ENCODE measurements at regions not wholly inside any gene's neighbourhood (a gene's known extent, or its start where the extent isn't known, plus 50 kb on each side); places are given as distances from the start of the nearest gene placed in this dataset.
A peak's percentile ranks its signal among the peaks of the same experiment; 100 is the strongest.

- no peak overlapping the region for H3K4me3 ChIP-seq (replicated peaks; ENCODE audit: low read depth, low read length)
- no peak for DNase-seq (ENCODE audit: low read depth)
- TF ChIP-seq, protein P1, sequence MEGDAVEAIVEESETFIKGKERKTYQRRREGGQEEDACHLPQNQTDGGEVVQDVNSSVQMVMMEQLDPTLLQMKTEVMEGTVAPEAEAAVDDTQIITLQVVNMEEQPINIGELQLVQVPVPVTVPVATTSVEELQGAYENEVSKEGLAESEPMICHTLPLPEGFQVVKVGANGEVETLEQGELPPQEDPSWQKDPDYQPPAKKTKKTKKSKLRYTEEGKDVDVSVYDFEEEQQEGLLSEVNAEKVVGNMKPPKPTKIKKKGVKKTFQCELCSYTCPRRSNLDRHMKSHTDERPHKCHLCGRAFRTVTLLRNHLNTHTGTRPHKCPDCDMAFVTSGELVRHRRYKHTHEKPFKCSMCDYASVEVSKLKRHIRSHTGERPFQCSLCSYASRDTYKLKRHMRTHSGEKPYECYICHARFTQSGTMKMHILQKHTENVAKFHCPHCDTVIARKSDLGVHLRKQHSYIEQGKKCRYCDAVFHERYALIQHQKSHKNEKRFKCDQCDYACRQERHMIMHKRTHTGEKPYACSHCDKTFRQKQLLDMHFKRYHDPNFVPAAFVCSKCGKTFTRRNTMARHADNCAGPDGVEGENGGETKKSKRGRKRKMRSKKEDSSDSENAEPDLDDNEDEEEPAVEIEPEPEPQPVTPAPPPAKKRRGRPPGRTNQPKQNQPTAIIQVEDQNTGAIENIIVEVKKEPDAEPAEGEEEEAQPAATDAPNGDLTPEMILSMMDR (IDR thresholded peaks at IDR 0.05; ENCODE audit: low read length, missing control alignments): no peak
Observed at GRCh38 chr9:1575939-1576338, 439.2 kb upstream of the SMARCA2 start.

DNA sequence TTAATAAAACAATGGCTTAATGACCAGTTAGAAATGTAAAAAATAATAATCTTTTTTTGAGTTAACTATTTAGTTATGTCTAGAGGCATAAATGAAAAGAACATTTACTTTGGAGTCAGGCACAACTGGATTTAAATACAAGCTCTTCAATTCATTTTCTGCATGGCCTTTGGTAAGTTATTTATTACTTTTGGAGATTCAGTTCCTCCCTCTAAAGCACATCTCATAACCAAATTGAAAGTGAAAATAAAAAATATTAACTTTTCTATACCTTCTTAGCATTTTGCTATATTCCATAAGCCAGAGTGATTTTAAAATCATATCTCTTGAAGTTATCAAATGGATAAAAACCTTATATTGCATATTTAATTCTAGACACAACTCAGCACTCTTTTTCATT, 434.9 kb upstream of the SMARCA2 start:
- no peak for DNase-seq (ENCODE audit: low read depth)
- H3K4me3 ChIP-seq (replicated peaks; ENCODE audit: low read depth, low read length): no peak overlapping the region
- TF ChIP-seq, protein P1 (IDR thresholded peaks at IDR 0.05; ENCODE audit: low read length, missing control alignments): no peak

DNA sequence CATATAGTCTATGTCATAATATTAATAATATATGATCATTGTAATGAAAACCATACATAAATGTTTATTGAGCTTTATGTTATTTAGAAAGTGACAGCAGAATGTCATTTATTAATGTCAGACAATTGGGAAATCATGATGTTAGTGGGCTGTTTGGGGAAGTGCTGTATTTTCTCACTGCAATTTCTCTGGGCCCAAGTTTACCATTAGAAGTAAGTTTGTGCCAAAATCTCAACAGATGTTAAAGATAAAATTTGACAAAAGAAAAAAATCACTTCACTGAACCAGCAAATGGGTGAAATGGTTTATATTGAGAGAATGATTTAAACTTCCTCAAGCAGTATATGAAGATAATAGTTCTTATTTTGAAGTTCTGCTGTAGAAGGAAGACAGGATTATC, 433.2 kb upstream of the SMARCA2 start:
- TF ChIP-seq, protein P1 (IDR thresholded peaks at IDR 0.05; ENCODE audit: low read length, missing control alignments): no peak
- no peak for DNase-seq (ENCODE audit: low read depth)
- H3K4me3 ChIP-seq (replicated peaks; ENCODE audit: low read depth, low read length): no peak overlapping the region

DNA sequence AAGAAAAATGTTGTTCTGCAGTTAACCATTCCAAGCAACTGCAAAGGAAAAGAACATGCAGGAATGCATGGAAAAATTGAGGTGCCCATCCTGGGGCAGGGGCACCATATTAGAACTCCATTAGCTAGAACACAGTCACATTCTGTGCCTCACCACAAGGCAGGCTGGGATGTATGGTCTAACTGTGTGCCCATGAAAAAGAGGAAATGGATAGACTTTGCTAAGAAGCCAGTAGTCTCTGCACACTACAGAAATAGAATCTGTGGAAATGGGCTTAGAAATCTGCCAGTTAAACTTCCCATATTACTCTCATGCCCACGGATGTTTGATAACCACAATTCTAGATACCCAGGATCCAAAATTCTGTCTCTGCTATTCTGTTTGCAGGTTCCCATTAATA, 423.8 kb upstream of the SMARCA2 start:
- TF ChIP-seq, protein P1 (IDR thresholded peaks at IDR 0.05; ENCODE audit: low read length, missing control alignments): no peak
- DNase-seq (ENCODE audit: low read depth): no peak
- no peak overlapping the region for H3K4me3 ChIP-seq (replicated peaks; ENCODE audit: low read depth, low read length)

- H3K4me3 ChIP-seq (replicated peaks; ENCODE audit: low read depth, low read length): no peak overlapping the region
- TF ChIP-seq, protein P1 (IDR thresholded peaks at IDR 0.05; ENCODE audit: low read length, missing control alignments): no peak
- no peak for DNase-seq (ENCODE audit: low read depth)
Observed at GRCh38 chr9:1598270-1598669, 416.9 kb upstream of the SMARCA2 start.

DNA sequence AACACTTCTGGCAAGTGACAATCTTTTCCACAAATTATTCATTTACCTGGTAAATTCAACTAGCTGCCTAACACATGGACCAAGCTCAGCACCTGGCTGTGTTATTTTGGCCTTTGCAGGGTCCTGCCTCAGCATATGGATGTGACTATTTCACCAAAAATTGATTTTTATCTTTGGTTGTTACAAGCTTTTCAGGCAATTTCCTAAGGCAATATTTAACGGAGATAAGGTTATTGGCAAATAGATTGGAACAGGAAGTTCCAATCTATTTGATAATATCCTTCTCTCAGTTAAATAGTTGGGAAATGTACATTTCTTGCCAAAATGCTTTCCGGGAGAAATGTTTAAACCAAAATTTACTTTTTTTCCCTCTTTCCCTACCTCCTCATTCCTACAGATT, 415.2 kb upstream of the SMARCA2 start:
- TF ChIP-seq, protein P1 (IDR thresholded peaks at IDR 0.05; ENCODE audit: low read length, missing control alignments): no peak
- DNase-seq (ENCODE audit: low read depth): no peak
- no peak overlapping the region for H3K4me3 ChIP-seq (replicated peaks; ENCODE audit: low read depth, low read length)

GRCh38 chr9:1604942-1605560, 410.1 kb upstream of the SMARCA2 start:
- TF ChIP-seq, protein P1 (IDR thresholded peaks at IDR 0.05; ENCODE audit: low read length, missing control alignments): peak; percentile 53
- DNase-seq (ENCODE audit: low read depth): peak; percentile 34
- no peak overlapping the region for H3K4me3 ChIP-seq (replicated peaks; ENCODE audit: low read depth, low read length)

All from fibroblast of pulmonary artery (primary cell).